ENCODE measurements at regions not wholly inside any gene's neighbourhood (a gene's known extent, or its start where the extent isn't known, plus 50 kb on each side); places are given as distances from the start of the nearest gene placed in this dataset.

- TF ChIP-seq GATA3 (IDR thresholded peaks at IDR 0.05; ENCODE audit: low read depth, low read length) (no peak), GATA2 (IDR thresholded peaks at IDR 0.05; ENCODE audit: low read depth, low read length) (no peak)
Observed at GRCh38 chr12:125254236-125254635, 189.0 kb downstream of the AACS start.

Data from SH-SY5Y (cell line).